HL-60/S4 treated with phorbol 12-myristate 13-acetate at 8.2 ng/mL for 4 days and 3 days (cell line): ENCODE measurements at regions not wholly inside any gene's neighbourhood (a gene's known extent, or its start where the extent isn't known, plus 50 kb on each side); places are given as distances from the start of the nearest gene placed in this dataset.
"Not testable (repeated sequence)": the region's sequence is repeated elsewhere in the genome, so short reads cannot be mapped to it uniquely, and the experiment has no call there.

Experiments used
- in situ Hi-C: fragments of 300-500 bp; cut with MboI; formaldehyde crosslinking; loops from 2 replicates; pipeline ENCODE4 v1.15.0; 2022; ENCODE audit warnings: low sequenced_read_pairs

- in situ Hi-C loops: no loop called here
Observed at GRCh38 chr20:5395932-5396727, 79.4 kb upstream of the PROKR2 start.

DNA sequence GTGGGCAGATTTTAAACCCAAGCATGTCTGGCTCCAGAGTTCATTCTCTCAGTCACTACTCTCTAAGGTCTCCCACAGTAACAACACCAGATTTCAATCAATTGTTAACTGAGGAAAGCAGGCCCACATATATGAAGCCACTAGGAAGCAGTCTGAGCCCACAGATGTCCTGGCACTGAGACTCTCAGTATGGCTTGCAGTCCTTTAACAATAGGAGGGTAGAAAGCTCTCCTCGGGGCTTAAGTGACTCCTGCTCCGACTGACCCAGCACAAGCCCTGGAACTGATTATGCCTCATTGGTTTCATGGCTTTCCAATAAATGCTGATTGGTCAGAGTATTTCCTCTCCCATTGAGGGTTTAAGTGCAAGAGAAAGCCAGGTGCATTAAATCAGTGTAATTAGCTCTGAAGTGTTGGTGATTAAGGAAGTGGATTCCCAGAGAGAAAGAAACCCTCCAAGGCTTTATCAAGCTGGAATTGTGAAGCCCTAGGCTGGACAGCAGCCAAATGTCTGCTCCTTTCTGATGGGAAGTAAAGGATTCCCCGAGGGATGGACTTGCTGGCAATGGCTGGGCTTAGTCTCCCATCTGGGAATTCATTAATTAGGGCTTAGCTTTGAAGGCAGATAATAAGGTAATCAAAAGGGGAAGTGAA is 76.6 kb upstream of the PROKR2 start:
- in situ Hi-C loops: no loop called here

DNA sequence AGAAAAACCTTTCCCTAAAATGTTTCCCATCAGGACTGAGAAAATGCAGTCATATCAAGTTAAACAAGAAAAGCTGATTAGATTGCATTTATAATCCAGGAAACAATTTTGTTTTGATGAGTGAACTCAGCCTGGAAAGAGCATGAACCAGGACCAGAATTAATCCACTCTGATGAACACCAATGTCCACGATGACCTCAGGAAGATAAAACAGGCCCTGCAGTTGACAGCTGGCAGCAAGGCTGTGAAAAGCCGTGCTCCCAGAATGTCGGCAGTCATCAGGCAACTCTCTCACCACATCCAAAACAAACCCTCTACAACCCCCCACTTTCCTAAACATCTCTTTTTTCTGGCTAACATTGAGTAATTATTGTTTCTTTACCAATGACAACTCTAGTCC is 74.0 kb upstream of the PROKR2 start:
- in situ Hi-C loops: no loop called here

GRCh38 chr20:5386846-5387245 is 70.1 kb upstream of the PROKR2 start:
- in situ Hi-C loops: not testable (repeated sequence)

DNA sequence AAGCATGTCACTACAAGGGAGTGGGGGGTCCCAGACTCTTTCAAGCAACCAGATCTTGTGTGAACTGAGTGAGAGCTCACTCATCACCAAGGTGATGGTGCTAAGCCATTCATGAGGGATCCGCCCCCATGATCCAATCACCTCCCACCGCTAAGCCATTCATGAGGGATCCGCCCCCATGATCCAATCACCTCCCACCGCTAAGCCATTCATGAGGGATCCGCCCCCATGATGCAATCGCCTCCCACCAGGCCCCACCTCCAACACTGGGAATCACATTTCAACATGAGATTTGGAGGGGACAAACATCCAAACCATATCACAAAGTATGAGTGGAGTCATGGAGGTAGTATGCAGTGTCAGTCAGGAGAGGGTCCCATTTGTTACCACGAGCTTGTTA is 64.8 kb upstream of the PROKR2 start:
- in situ Hi-C loops: not testable (repeated sequence)

DNA sequence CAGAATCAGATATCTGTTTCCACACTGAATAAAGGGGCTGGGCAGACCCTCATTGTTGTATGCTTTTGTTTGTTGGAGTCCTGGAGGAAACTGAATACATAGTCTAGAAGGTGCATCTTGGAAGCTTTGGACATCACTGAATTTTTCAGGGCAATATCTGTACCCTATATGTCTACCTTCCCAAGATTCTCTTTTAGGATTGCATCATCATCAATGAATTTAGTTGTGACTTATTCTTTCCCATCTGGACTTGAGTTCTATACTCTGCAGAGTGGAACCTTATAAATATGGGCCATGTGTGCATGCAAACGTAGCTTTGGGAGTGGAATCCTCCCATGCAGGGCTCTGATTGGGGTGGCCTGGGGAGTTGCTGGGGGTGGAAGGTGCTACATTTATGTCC is 60.7 kb upstream of the PROKR2 start:
- in situ Hi-C loops: no loop called here

- in situ Hi-C loops: no loop called here
Observed at GRCh38 chr20:5376228-5376627, 59.5 kb upstream of the PROKR2 start.

DNA sequence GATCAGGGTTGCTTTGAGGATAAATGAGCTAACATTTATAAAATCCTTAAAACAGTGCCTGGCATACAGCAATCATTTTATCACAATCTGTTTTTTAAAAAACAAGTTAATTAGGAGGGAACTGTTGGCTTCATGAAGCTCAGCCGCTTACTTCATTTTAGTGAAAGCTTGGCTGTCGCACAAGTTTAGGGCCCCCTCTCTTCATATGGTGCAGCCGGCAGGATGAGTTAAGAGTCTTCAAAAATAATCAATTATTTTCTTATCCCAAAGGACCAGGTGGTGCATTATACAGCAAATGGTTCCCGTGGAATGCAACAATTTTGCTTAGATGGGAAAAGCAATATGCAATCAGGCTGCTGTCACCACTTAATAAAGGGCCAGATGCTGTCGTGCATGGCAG is 57.4 kb upstream of the PROKR2 start:
- in situ Hi-C loops: no loop called here

- in situ Hi-C loops: no loop called here
Observed at GRCh38 chr20:5372371-5372770, 55.6 kb upstream of the PROKR2 start.

DNA sequence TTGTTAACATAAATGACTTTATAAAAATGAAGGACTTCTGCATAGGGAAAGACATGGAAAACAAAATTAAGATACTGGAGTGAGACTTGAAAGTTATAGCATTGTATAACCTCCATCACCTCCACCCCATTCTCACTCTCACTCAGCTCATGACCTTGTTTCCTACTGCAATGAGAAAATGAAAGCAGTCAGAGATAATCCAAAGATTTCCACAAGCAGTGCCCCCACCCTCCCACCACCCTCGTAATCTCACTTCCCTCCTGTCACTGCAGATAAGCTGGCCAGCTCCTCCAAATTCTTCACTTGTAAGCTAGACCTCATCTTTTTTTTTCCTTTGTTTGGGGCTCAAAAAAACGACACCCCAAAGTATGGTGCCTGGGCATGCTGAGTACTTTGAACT is 52.9 kb upstream of the PROKR2 start:
- in situ Hi-C loops: no loop called here
